ENCODE measurements at regions not wholly inside any gene's neighbourhood (a gene's known extent, or its start where the extent isn't known, plus 50 kb on each side); places are given as distances from the start of the nearest gene placed in this dataset.

DNA sequence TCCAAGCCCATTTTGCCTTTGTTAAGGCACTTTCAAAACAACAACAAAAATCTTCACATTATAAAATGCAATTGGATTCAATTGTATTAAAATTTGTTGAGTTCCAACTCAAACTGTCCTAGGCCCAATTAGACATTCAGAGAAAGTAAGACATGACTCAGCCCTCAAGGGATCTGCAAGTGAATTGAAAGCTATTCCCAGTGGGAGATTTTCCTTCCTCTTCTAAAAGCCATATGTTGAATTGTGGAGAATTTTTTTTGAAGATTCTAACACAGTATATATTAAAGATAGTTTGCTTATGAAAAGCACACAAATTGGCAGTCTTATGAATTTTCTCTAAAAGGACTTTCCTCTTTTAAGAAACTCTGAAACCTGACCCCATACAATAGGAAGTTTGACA is 268.0 kb upstream of the PARD3B start:
- Histone ChIP-seq H3K27me3 (no peaks in the 10 kb centered on the region), H3K9me3 (no peaks in the 10 kb centered on the region), H3K4me3 (no peak overlapping the region), H3K36me3 (no peaks in the 10 kb centered on the region), H3K4me1 (no peaks in the 10 kb centered on the region), H3K27ac (no peak overlapping the region)
- TF ChIP-seq POLR2AphosphoS5 (IDR thresholded peaks at IDR 0.05): no peak
- no peak for TF ChIP-seq EP300 (IDR thresholded peaks at IDR 0.05)
- TF ChIP-seq, protein P1, sequence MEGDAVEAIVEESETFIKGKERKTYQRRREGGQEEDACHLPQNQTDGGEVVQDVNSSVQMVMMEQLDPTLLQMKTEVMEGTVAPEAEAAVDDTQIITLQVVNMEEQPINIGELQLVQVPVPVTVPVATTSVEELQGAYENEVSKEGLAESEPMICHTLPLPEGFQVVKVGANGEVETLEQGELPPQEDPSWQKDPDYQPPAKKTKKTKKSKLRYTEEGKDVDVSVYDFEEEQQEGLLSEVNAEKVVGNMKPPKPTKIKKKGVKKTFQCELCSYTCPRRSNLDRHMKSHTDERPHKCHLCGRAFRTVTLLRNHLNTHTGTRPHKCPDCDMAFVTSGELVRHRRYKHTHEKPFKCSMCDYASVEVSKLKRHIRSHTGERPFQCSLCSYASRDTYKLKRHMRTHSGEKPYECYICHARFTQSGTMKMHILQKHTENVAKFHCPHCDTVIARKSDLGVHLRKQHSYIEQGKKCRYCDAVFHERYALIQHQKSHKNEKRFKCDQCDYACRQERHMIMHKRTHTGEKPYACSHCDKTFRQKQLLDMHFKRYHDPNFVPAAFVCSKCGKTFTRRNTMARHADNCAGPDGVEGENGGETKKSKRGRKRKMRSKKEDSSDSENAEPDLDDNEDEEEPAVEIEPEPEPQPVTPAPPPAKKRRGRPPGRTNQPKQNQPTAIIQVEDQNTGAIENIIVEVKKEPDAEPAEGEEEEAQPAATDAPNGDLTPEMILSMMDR (IDR thresholded peaks at IDR 0.05): no peak
- TF ChIP-seq POLR2A (IDR thresholded peaks at IDR 0.05): no peak
- no peak for DNase-seq
- intact Hi-C loops (cut with DNase I; ENCODE audit: low total_unique reads): no loop called here

DNA sequence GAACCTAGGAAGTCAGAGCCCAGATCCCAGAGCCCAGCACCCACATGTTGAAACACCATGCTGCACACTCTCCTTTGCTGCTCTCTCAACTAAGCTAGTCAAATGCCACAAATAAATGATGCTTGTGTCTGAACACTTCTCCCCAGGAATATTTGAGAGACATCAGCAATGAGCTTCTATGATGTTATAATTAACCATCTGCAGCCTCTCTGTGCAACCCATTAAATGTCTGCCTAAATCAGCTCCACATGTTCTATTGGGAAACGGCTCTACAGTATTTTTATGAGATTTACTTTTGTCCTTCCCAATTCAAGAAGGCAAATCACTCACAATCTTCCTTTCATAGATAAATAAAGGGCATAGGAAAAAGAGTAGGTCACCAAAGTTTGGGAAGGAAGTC is 266.8 kb upstream of the PARD3B start:
- no peak for TF ChIP-seq POLR2AphosphoS5 (IDR thresholded peaks at IDR 0.05)
- TF ChIP-seq POLR2A (IDR thresholded peaks at IDR 0.05): no peak
- no peak for TF ChIP-seq EP300 (IDR thresholded peaks at IDR 0.05)
- TF ChIP-seq, protein P1 (IDR thresholded peaks at IDR 0.05): no peak
- no peaks in the 10 kb centered on the region for H3K9me3 ChIP-seq
- H3K27me3 ChIP-seq: no peaks in the 10 kb centered on the region
- WGBS, 5 donors: 80 to 94% (median 86%) methylated on average over 1 of the region's 1 CpG
- no peaks in the 10 kb centered on the region for H3K4me1 ChIP-seq
- intact Hi-C loops (cut with DNase I; ENCODE audit: low total_unique reads): no loop called here
- no peak for DNase-seq
- H3K27ac ChIP-seq: no peak overlapping the region
- no peaks in the 10 kb centered on the region for H3K36me3 ChIP-seq
- no peak overlapping the region for H3K4me3 ChIP-seq

DNA sequence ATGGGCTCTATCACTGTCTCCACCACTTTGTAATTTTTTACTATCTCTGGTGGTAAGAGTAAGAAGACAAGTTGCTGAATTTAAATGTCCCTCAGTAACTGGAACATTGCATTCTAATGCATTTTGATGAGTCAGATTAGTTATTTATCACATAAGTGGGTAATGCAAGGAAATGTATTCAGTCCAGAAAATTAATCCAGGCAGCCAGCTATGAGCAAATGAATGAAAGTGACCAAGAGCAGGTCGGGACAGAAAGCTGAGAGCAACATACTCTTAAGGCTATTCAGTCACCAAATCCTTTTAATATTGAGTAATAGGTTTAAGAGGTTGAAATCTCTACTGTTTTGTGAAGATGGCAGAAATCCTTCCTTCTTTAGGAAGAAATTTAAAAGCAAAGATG is 265.5 kb upstream of the PARD3B start:
- 50 to 69% (median 63%) methylated on average over 1 of the region's 1 CpG for WGBS, 5 donors
- H3K36me3 ChIP-seq: no peaks in the 10 kb centered on the region
- H3K27ac ChIP-seq: no peak overlapping the region

DNA sequence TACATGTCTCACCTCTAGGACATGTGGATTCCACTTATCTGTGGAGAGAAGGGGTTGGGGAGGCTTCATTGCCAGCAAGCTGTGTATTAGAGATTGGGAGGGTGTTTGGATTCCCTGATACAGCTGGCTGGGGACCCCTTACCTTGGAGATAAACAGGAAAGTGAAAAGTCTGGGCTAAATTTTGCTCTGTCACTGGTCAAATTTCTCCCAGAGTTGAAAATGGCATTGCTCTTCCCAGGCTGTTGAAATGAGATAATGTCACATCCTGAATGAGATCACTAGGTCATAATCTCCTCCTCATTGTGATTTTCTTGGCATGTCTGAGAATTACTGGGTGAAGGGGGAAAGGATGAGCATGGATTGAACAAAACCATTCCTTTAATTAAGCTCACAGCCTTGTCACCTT is 265.0 kb upstream of the PARD3B start:
- DNase-seq: no peak
- no peak overlapping the region for H3K27ac ChIP-seq
- H3K9me3 ChIP-seq: no peaks in the 10 kb centered on the region
- H3K4me3 ChIP-seq: no peak overlapping the region
- H3K36me3 ChIP-seq: no peaks in the 10 kb centered on the region
- H3K27me3 ChIP-seq: no peaks in the 10 kb centered on the region
- intact Hi-C loops (cut with DNase I; ENCODE audit: low total_unique reads): no loop called here
- no peaks in the 10 kb centered on the region for H3K4me1 ChIP-seq
- TF ChIP-seq POLR2AphosphoS5 (IDR thresholded peaks at IDR 0.05) (no peak), EP300 (IDR thresholded peaks at IDR 0.05) (no peak), POLR2A (IDR thresholded peaks at IDR 0.05) (no peak)
- TF ChIP-seq, protein P1 (IDR thresholded peaks at IDR 0.05): no peak

More for the DNA sequence above, 265.5 kb upstream of the PARD3B start:
- TF ChIP-seq POLR2AphosphoS5 (IDR thresholded peaks at IDR 0.05) (no peak), POLR2A (IDR thresholded peaks at IDR 0.05) (no peak), EP300 (IDR thresholded peaks at IDR 0.05) (no peak)
- TF ChIP-seq, protein P1 (IDR thresholded peaks at IDR 0.05): no peak
- no peak for DNase-seq
- no peak overlapping the region for H3K4me3 ChIP-seq
- H3K9me3 ChIP-seq: no peaks in the 10 kb centered on the region
- intact Hi-C loops (cut with DNase I; ENCODE audit: low total_unique reads): no loop called here
- no peaks in the 10 kb centered on the region for H3K27me3 ChIP-seq
- H3K4me1 ChIP-seq: no peaks in the 10 kb centered on the region

Data from stomach (tissue), 8 donors.